ENCODE measurements at regions not wholly inside any gene's neighbourhood (a gene's known extent, or its start where the extent isn't known, plus 50 kb on each side); places are given as distances from the start of the nearest gene placed in this dataset.

GRCh38 chr7:88495881-88496725, 189.4 kb upstream of the STEAP4 start:
- DNase-seq (ENCODE audit: low spot score), result no peak

DNA sequence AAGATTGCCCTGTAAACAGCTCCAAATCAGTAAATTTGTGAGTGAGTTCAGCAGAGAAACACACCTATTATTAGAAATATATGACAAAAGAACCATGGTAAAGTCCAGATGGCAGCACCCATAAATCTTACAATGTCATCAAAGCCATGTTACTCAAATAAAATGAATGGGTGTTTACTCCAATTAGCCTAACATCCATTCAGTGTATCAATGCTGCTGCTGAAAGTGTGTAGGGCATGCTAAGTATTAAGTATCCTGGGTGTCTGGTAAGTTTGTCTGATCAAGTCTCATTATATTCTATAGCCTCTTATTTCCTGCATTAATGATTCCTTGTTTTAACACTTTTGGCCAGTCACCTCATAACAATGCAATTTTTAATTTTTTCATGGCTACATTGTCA, 185.5 kb upstream of the STEAP4 start:
- no peak for DNase-seq (ENCODE audit: low spot score)

DNA sequence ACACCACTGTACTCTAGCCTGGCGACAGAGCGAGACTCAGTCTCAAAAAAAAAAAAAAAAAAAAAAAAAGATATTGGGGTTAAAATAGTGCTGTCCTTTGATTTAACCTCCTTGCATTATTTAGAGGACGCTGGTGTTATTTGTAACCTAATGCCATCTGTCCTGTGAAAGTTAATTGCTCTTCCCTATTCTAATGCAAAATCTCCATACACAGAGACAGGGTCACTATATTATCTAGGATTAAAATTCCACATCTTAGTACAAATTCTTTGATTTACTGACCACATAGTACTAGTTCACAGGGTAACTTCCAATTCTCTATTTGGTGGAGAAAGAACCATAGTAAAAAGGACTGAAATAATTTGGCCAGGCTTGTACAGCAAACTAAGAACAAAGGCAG, 184.2 kb upstream of the STEAP4 start:
- DNase-seq (ENCODE audit: low spot score), result no peak

- DNase-seq (ENCODE audit: low spot score), result no peak
Observed at GRCh38 chr7:88490161-88490560, 183.5 kb upstream of the STEAP4 start.

- DNase-seq (ENCODE audit: low spot score), result peak; percentile 41
Observed at GRCh38 chr7:88485821-88486220, 179.1 kb upstream of the STEAP4 start.

DNA sequence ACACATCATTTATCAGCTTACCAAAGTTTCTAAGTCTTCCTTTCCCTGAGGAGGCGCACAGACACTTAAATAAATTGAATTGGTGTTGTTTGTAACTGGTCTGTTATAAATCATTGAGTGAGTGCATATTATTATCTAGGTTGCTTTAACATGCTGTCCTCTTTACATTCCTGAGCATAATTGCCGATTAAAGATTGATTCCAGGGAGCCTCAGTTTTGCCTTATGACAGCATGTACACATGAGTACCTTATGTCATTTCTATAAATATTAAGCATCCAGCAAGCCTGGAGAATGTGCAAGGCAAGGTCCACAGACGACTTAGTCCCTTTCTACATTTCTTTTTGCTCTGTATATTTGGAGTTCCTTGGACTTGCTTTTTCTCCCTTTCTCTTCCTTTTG, 177.9 kb upstream of the STEAP4 start:
- no peak for DNase-seq (ENCODE audit: low spot score)

DNA sequence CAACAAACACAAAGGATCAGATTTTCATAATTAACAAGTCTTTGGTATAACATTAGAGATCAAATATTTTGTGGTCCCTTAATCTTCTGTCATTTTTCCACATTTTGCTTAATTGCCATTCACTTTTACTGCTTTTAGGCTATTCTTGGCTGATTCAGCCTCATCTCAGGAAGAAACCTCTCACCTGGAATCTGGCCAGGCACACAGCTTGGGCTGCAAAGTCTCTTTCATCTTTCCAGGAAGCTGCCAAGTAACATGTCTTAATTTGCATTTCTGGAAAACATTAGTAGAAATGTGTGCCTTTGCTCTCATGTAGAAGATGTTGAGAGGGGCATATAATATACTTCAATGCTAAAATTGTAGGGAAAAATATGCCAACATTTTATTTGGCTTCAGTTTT, 174.2 kb upstream of the STEAP4 start:
- DNase-seq (ENCODE audit: low spot score), result peak; percentile 93

DNA sequence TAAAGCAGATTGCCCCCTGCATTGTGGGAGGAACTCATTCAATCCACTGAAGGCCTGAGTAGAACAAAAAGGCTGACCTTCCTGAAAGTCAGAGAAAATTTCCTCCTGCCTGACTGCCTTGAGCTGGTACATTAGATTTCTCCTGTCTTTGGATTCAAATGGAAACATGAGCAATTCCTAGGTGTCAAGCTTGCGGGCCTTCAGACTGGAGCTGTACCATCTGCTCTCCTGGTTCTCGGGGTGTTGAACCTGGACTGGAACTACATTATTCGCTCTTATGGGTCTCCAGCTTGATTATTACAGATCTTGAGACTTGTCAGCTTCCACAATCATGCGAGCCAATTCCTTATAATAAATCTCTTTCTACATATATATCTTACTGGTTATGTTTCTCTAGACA, 173.6 kb upstream of the STEAP4 start:
- peak; percentile 87 for DNase-seq (ENCODE audit: low spot score)

DNA sequence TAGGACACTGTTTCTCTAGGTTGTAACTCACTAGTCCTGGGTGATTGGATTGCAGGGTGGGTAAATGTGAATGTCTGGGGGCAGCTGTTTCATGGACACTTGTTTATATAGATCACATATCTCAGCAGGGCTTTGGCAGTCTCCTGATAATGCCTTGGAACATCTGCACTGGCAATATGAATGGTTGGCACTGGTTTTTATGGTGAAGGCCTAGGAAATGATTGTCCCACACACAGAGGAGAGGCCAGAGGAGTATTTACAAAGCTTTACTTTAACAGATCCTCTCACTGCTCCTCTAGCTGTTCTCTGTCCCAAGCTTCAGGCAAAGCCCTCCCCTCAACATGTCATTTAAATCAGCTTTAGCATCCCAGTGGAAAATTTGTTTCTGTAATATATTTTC, 171.3 kb upstream of the STEAP4 start:
- no peak for DNase-seq (ENCODE audit: low spot score)

DNA sequence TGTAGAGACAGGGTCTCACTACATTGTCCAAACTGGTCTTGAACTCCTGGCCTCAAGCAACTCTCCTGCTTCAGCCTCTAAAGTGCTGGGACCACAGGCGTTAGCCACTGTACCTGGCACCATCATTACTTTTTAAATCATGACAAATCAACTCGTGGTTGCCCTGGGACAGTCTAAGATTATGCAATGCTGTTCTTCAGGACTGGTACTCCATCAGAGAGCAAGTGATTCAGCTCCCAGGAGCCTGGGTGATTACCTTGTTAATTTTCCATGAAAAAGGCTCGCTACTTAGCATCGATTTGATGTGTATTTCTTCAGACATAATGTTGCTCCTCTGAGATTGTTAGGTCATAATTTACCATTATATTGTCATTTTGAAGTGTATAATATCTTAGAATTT, 158.9 kb upstream of the STEAP4 start:
- no peak for DNase-seq (ENCODE audit: low spot score)

- DNase-seq (ENCODE audit: low spot score), result no peak
Observed at GRCh38 chr7:88462799-88463198, 156.1 kb upstream of the STEAP4 start.

DNA sequence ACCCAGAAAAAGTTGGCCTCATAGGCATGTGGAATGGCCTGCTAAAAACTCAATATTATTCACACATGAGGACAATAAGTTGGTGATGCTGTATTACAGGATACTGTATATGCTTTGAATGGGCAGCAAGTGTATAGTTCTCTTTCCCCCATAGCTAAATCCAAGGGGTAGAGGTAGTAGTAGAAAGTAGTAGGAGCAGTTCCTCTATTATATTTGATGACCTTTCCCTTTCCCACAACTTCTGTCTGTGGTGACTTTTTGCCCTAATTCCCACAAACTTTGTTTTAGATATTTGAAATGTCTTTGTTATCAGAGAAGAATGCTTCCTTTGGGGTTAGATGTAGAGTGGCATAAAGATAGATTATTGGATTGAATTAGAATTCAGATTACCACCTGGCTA, 154.0 kb upstream of the STEAP4 start:
- no peak for DNase-seq (ENCODE audit: low spot score)

DNA sequence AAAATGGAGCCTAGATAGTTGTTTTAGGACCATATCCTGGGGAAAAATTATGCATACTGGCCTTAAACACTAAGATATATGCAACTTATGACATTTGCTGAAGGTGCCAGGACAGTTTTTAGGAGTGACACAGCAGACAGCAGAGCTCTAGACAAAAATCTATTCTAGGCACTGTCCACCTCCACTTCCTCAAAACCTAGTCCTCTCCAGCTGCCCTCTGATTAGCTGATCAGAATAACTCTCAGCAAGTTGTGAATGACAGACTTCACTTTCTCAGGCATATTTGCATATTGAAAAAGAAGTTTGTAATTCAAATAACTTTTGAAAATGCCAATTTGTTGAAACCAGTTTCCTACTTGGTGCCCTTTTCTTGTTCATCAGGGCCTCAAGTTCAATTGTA, 152.3 kb upstream of the STEAP4 start:
- no peak for DNase-seq (ENCODE audit: low spot score)

DNA sequence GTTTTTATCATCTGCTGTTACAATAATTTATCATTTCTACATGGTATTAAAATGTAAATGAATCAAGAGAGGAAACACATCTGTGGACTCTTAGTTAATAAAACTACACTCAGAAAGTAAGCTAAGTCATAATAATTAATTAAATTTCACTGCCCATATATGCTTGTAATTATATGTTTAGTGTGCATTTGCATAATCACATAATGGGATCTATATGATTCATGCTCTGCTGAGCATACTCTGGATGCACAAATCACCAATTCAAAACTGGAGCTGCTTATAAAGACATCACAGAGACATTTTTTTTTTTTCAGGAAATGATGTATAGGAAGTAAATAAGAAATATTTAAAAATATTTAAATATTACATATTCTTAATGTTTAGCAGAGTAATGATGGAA, 151.6 kb upstream of the STEAP4 start:
- DNase-seq (ENCODE audit: low spot score), result no peak

DNA sequence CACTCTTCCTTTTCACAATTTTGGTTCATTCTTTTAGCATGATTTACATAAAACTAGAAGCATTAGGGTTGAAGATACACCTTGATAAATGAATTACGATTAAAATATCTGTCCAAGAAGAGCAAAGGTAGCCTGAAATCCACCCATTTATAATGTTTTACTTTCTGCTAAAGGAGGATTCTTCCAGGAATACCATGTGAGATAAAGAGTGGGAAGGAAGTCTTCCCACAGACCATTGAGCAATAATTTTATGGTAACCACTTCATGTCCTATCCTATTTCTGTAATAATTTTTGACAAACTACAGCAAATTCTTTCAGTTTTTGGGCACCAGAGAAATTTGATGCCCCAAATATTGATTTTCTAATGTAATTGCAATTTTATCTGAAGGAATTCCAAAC, 150.6 kb upstream of the STEAP4 start:
- no peak for DNase-seq (ENCODE audit: low spot score)

DNA sequence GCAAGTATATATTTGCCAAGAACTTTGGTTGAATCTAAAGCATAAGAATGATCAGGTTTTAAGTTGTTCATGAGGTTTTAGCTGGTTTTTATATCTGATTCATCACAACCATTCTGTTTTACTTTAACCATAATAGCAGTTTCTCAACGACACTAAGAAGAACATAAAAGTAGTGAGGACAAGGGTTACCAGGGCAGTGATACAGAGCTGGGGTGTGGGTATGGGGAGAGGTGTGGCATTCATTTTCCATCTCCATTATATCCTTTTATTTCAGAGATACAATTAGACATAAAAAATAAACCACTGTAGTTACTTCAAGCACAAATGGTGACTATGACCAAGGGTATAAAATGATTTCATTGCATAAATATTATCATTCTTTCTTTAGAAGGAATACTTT, 149.8 kb upstream of the STEAP4 start:
- no peak for DNase-seq (ENCODE audit: low spot score)

GRCh38 chr7:88455696-88456095, 149.0 kb upstream of the STEAP4 start:
- DNase-seq (ENCODE audit: low spot score), result no peak

DNA sequence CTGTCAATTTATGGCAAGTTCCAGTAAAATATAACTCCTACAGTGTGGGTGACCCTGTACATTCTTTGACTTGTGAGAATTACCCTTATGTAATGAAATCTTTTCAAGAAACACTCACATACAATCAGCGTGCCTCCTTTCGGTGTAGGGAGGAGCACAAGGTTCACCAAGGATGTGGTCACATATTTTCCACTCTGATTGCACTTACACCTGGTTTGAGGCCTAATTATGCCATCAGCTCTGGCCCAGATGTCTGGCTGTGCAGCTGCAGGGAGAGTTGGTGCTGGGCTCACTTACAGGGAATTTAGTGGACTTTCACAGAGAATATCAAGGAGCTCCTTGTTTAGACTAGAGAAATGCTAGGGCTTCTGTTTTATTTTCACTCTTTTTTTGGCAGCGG, 146.0 kb upstream of the STEAP4 start:
- DNase-seq (ENCODE audit: low spot score), result no peak

DNA sequence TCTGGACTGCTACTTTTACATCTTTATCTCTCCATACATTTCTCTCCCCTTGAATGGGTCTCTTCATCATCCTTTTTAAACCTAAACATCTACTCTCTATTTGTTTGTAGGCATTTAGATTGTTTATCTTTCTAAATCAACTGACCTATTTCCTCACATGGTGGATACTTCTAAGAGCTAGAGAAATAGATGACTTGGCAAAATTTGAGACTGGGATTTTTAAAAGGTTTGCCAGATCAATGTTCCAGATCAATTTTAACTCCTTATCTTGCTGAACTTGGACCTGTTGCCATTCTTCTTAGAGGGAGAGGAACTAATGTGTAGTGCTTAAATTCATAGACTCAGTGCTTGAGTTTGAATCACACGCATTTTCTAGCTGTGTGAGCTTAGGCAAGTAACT, 144.2 kb upstream of the STEAP4 start:
- no peak for DNase-seq (ENCODE audit: low spot score)

GRCh38 chr7:88449410-88449809, 142.7 kb upstream of the STEAP4 start:
- DNase-seq (ENCODE audit: low spot score), result no peak

DNA sequence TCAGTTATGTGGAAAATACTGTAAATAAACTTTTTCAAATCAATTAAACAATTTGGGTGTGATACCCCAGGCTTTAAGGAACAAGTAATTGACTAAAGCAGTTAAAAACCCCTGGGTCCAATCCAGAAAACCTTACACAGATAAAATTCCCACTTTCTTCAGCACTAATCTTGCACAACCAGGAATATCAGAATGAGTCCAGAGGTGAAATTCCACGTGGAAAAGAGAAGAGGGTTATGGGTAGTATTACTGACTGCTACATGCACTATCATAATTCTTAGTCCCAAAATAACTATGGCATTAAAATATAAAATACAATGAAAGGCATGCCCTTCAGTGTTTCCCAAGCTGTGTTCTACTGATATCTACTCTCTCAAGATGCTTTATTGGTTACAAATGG, 135.7 kb upstream of the STEAP4 start:
- DNase-seq (ENCODE audit: low spot score), result no peak

- no peak for DNase-seq (ENCODE audit: low spot score)
Observed at GRCh38 chr7:88437132-88437531, 130.4 kb upstream of the STEAP4 start.

GRCh38 chr7:88432301-88432700, 125.6 kb upstream of the STEAP4 start:
- peak; percentile 4 for DNase-seq (ENCODE audit: low spot score)

DNA sequence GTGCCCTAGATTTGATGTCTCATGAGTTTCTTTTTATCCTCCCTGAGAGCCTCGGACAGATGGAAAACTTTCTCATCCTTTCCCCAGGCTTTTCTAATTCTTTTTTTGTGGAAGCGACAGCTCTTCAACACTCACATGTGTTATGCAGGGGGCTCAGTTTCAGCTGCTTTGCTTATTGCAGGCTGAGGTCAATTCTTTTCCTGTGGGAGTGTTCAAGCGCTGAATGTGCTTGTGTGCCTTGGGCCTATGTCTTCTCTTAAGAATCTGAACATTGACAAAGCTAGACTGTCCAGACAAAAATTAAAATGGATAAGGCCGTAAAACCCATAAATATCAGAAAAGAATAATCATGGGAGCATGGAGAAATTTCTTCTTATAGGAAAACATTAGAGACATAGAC, 125.2 kb upstream of the STEAP4 start:
- DNase-seq (ENCODE audit: low spot score), result no peak
